ENCODE measurements at regions not wholly inside any gene's neighbourhood (a gene's known extent, or its start where the extent isn't known, plus 50 kb on each side); places are given as distances from the start of the nearest gene placed in this dataset.

DNA sequence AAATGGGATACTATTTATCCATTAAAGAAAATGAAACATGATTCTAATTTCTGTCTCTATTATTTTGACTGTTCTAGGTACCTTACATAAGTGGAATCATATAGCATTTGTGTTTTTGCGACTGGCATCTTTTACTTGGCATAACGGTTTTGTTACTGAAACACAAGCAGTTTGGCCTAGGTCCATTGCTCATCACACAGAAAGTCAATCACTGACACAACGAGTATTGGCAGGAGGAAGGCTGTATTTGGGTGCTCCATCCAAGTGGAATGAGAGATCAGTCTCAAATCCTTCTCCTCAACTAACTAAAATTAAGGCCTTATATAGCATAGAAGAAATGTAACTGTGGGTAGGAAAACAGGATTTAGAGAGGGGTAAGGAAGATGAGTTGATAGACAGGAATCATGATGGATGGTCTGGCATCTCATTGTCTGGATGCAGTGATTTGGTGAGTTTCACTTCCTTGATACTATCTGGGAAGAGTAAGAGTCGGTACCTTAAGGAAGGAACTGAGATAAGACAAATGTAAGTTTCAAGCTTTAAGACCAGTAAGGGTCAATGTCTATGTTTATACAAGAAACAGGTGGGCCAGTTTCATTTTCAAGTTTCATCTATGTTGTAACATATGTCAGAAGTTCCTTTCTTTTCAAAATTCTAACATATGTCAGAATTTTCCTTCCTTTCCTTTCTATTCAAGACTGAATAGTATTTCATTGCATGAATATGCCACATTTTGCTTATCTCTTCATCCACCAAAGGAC, 276.9 kb upstream of the RAB6C start:
- TF ChIP-seq, protein P1, sequence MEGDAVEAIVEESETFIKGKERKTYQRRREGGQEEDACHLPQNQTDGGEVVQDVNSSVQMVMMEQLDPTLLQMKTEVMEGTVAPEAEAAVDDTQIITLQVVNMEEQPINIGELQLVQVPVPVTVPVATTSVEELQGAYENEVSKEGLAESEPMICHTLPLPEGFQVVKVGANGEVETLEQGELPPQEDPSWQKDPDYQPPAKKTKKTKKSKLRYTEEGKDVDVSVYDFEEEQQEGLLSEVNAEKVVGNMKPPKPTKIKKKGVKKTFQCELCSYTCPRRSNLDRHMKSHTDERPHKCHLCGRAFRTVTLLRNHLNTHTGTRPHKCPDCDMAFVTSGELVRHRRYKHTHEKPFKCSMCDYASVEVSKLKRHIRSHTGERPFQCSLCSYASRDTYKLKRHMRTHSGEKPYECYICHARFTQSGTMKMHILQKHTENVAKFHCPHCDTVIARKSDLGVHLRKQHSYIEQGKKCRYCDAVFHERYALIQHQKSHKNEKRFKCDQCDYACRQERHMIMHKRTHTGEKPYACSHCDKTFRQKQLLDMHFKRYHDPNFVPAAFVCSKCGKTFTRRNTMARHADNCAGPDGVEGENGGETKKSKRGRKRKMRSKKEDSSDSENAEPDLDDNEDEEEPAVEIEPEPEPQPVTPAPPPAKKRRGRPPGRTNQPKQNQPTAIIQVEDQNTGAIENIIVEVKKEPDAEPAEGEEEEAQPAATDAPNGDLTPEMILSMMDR (IDR thresholded peaks at IDR 0.05): no peak
- TF ChIP-seq JUND (IDR thresholded peaks at IDR 0.05): no peak
- no peak for TF ChIP-seq MXI1 (IDR thresholded peaks at IDR 0.05; ENCODE audit: low read depth, low read length)
- TF ChIP-seq, protein P2, sequence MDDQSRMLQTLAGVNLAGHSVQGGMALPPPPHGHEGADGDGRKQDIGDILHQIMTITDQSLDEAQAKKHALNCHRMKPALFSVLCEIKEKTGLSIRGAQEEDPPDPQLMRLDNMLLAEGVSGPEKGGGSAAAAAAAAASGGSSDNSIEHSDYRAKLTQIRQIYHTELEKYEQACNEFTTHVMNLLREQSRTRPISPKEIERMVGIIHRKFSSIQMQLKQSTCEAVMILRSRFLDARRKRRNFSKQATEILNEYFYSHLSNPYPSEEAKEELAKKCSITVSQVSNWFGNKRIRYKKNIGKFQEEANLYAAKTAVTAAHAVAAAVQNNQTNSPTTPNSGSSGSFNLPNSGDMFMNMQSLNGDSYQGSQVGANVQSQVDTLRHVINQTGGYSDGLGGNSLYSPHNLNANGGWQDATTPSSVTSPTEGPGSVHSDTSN (IDR thresholded peaks at IDR 0.05): no peak

All from SK-N-SH (cell line).